PC-9 (cell line): ENCODE measurements at regions not wholly inside any gene's neighbourhood (a gene's known extent, or its start where the extent isn't known, plus 50 kb on each side); places are given as distances from the start of the nearest gene placed in this dataset.

Experiments
- BruUV-seq: library from RNA; stranded (reverse); fragments of 400-500 nt; replicated peaks from 2 replicates; lab custom pipeline; 2021; lab: Mats Ljungman, UMichigan
- CTCF ChIA-PET: fragments of 300-600 bp; sonication (Branson Sonifier 250); formaldehyde crosslinking; loops from one replicate; lab custom pipeline; 2022; ENCODE audit warnings: antibody characterized with exemption; lab: Charles Lee
- POLR2A ChIA-PET: fragments of 300-600 bp; sonication (Branson Sonifier 250); formaldehyde crosslinking; loops from one replicate; lab custom pipeline; 2022; ENCODE audit warnings: antibody characterized with exemption; ENCODE audit not compliant: unreplicated experiment; lab: Charles Lee
- DNase-seq, 2 experiments: peaks; one replicate each; pipeline versions ENCODE4 v3.0.0 to v3.0.0-alpha.2; 2015 to 2022; ENCODE audit warnings: mixed read lengths in 1 of 2
- H2AFZ ChIP-seq: fragments of 200-600 bp; sonication (generic); 2 replicates; pipeline ENCODE4 v1.8.1; 2017; ENCODE audit warnings: antibody characterized with exemption
- H3F3A ChIP-seq: fragments of 200-600 bp; sonication (generic); 2 replicates; pipeline ENCODE4 v1.8.1; 2017; ENCODE audit warnings: antibody characterized with exemption, mild to moderate bottlenecking, low read depth; ENCODE audit not compliant: insufficient read depth
- H3K27ac ChIP-seq: fragments of 200-600 bp; sonication (generic); 2 replicates; pipeline ENCODE4 v1.6.1; 2016; ENCODE audit warnings: mixed run types
- H3K27me3 ChIP-seq: fragments of 200-600 bp; sonication (generic); 2 replicates; pipeline ENCODE4 v1.6.1; 2016; ENCODE audit warnings: low read depth, mixed run types; ENCODE audit not compliant: insufficient read depth
- H3K36me3 ChIP-seq: fragments of 200-600 bp; sonication (generic); 2 replicates; pipeline ENCODE4 v1.6.1; 2016; ENCODE audit warnings: low read depth, mixed run types
- H3K4me1 ChIP-seq: fragments of 200-600 bp; sonication (generic); replicated peaks from 2 replicates; pipeline ENCODE4 v1.6.1; 2016; ENCODE audit warnings: mixed run types; ENCODE audit not compliant: insufficient read depth
- H3K4me2 ChIP-seq: fragments of 200-600 bp; sonication (generic); 2 replicates; pipeline ENCODE4 v1.6.1; 2017; ENCODE audit warnings: mixed run types
- H3K4me3 ChIP-seq: fragments of 200-600 bp; sonication (generic); 2 replicates; pipeline ENCODE4 v1.6.1; 2016; ENCODE audit warnings: mixed run types
- H3K79me2 ChIP-seq: fragments of 200-600 bp; sonication (generic); 2 replicates; pipeline ENCODE4 v1.6.1; 2017; ENCODE audit warnings: low read depth, mixed run types
- H3K9me2 ChIP-seq: fragments of 200-600 bp; sonication (generic); 2 replicates; pipeline ENCODE4 v1.8.1; 2017; ENCODE audit warnings: mild to moderate bottlenecking; ENCODE audit not compliant: insufficient read depth
- H3K9me3 ChIP-seq: fragments of 200-600 bp; sonication (generic); 2 replicates; pipeline ENCODE4 v1.8.1; 2016; ENCODE audit warnings: low read depth; ENCODE audit not compliant: insufficient read depth
- H4K20me1 ChIP-seq: fragments of 200-600 bp; sonication (generic); 2 replicates; pipeline ENCODE4 v1.8.1; 2017; ENCODE audit not compliant: insufficient read depth
- EZH2 ChIP-seq: fragments of 200-600 bp; sonication (generic); IDR thresholded peaks from 2 replicates; pipeline ENCODE4 v1.8.0; 2017; ENCODE audit warnings: antibody characterized with exemption, low read depth
- intact Hi-C: fragments of 100-400 bp; cut with micrococcal nuclease; formaldehyde crosslinking; loops from one replicate; pipeline ENCODE4 v1.10.0; 2022; ENCODE audit not compliant: unreplicated experiment
- TF ChIP-seq, protein P1 (sequence below): fragments of 200-600 bp; sonication (generic); conservative IDR thresholded peaks from 2 replicates; pipeline ENCODE4 v1.6.1; 2017; ENCODE audit warnings: mixed run types, antibody characterized with exemption, mild to moderate bottlenecking, moderate library complexity

DNA sequence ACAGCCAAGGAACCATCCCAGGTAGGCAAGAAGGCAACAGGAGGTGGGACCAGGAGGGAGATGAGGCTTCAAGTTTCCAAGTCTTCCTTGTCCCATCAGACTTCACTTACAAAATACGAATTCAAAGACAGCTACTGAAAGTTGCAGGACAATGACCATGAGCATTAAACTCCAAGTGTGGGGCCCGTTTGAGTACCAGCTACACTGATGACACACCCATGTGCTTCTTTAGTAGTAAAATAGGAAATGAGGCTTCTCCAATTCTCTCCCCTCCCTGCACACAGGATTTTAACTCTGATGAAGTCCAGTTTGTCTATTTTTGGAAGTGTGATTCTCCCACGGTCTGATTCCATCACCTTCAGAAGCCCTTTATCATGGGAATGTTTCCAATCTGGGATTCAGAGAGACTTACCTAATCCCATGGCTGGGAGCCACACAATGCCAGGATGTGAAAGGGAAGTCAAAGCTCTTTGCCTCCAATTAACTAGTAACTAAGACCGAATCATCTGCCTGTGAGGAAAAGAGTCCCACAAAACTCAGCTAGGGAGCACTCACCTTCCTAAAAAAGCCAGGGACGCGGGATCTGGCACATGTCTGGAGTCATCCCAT lies 222.8 kb upstream of the MSX2 start:
- Histone ChIP-seq H3K27me3 (no peaks in the 10 kb centered on the region), H3K9me2 (no peaks in the 10 kb centered on the region), H3K79me2 (no peaks in the 10 kb centered on the region), H4K20me1 (no peaks in the 10 kb centered on the region), H3K27ac (no peak overlapping the region), H2AFZ (no peak overlapping the region), H3K9me3 (peaks cover 17% of the 10 kb centered on the region), H3F3A (peaks cover 5% of the 10 kb centered on the region; the same call in 1 of the 2 replicates), H3K4me3 (no peak overlapping the region), H3K4me2 (no peak overlapping the region), H3K36me3 (no peaks in the 10 kb centered on the region), H3K4me1 (peaks cover 9% of the 10 kb centered on the region; the same call in 1 of the 2 replicates)
- POLR2A ChIA-PET, result no interaction called here
- no TSS peak for BruUV-seq
- no peak for TF ChIP-seq EZH2
- TF ChIP-seq, protein P1, sequence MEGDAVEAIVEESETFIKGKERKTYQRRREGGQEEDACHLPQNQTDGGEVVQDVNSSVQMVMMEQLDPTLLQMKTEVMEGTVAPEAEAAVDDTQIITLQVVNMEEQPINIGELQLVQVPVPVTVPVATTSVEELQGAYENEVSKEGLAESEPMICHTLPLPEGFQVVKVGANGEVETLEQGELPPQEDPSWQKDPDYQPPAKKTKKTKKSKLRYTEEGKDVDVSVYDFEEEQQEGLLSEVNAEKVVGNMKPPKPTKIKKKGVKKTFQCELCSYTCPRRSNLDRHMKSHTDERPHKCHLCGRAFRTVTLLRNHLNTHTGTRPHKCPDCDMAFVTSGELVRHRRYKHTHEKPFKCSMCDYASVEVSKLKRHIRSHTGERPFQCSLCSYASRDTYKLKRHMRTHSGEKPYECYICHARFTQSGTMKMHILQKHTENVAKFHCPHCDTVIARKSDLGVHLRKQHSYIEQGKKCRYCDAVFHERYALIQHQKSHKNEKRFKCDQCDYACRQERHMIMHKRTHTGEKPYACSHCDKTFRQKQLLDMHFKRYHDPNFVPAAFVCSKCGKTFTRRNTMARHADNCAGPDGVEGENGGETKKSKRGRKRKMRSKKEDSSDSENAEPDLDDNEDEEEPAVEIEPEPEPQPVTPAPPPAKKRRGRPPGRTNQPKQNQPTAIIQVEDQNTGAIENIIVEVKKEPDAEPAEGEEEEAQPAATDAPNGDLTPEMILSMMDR, result no peak
- CTCF ChIA-PET, result no interaction called here
- intact Hi-C loops, result no loop called here
- DNase-seq, result no peak

DNA sequence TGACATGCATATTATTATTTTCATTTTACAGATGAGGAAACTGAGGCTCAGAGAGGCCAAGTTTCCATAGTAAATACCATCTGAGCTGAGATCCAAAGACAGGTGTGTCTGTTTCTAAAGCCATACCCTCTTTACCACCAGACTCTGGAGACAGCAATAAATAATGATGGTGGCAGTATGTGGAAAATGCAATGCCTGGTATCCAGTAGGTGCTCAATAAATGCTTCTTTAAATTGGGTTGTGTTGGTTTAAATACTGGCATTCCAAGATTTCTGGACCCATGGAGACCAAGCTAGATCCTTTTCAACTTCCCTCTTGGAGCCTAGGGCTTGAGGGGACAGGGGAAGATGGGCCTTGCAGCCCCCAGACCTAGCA lies 221.3 kb upstream of the MSX2 start:
- Histone ChIP-seq H3K4me1 (peaks cover 9% of the 10 kb centered on the region; the same call in 1 of the 2 replicates), H3K36me3 (no peaks in the 10 kb centered on the region), H2AFZ (no peak overlapping the region), H3F3A (peaks cover 5% of the 10 kb centered on the region; the same call in 1 of the 2 replicates), H3K9me3 (peaks cover 6% of the 10 kb centered on the region), H3K27ac (no peak overlapping the region), H3K27me3 (no peaks in the 10 kb centered on the region), H3K4me3 (no peak overlapping the region), H3K9me2 (no peaks in the 10 kb centered on the region), H3K4me2 (no peak overlapping the region), H3K79me2 (no peaks in the 10 kb centered on the region), H4K20me1 (no peaks in the 10 kb centered on the region)
- no TSS peak for BruUV-seq
- ChIA-PET POLR2A (no interaction called here), CTCF (no interaction called here)
- TF ChIP-seq, protein P1, result no peak
- TF ChIP-seq EZH2, result no peak
- intact Hi-C loops, result no loop called here
- DNase-seq, result no peak

DNA sequence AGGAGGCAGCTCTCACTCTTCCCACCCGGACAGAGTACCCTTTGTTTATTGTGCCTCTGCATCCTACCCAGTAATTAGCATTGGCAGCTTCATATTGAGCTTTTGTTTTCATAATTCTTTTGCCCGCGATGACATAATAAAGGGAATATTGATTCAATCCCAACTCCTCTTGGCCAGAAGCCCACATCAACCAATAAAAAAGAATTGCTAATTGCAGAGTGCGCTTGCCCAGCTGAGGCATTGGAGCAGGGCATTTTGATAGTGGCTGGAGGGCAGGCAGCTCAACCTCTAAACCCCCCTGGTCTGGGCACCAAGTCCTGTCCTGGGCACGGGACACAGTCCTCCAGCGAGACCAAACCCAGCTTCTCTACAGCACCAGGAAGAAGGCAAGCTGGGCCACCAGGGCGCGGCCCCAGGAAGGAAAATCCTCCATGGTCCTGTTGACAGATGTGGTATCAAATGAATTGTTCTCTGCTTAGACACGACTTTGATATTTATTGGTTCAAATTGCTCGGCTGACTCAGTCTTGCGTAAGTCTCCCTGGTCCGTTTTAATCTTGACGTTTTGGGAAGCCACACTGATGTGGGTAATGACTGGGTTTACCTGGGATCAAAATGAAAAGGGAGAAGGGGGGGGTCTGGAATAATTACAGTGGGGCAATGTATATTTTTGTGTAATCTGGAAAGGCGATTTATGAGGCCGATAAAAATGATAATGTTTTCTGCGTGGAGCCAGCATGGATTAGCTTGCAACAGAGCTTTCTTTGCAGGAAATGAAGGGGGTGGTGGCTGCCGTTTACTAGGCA lies 220.7 kb upstream of the MSX2 start:
- Histone ChIP-seq H3K9me3 (peaks cover 2% of the 10 kb centered on the region; the same call in 1 of the 2 replicates), H4K20me1 (no peaks in the 10 kb centered on the region), H3K4me3 (no peak overlapping the region; the same call in 1 of the 2 replicates), H3K36me3 (no peaks in the 10 kb centered on the region), H3K79me2 (no peaks in the 10 kb centered on the region), H3K9me2 (no peaks in the 10 kb centered on the region), H3K4me2 (peak overlapping the region; percentile 47), H2AFZ (no peak overlapping the region), H3K27ac (no peak overlapping the region), H3K27me3 (no peaks in the 10 kb centered on the region), H3K4me1 (peaks cover 9% of the 10 kb centered on the region; the same call in 1 of the 2 replicates), H3F3A (peaks cover 5% of the 10 kb centered on the region; the same call in 1 of the 2 replicates)
- no TSS peak for BruUV-seq
- DNase-seq, result peak in 1 of 2 experiments; percentile 56
- CTCF ChIA-PET, result no interaction called here
- TF ChIP-seq, protein P1, result no peak
- no peak for TF ChIP-seq EZH2
- POLR2A ChIA-PET, result no interaction called here
- intact Hi-C loops, result no loop called here
